ENCODE measurements at regions not wholly inside any gene's neighbourhood (a gene's known extent, or its start where the extent isn't known, plus 50 kb on each side); places are given as distances from the start of the nearest gene placed in this dataset.
"Not testable (repeated sequence)": the region's sequence is repeated elsewhere in the genome, so short reads cannot be mapped to it uniquely, and the experiment has no call there.

DNA sequence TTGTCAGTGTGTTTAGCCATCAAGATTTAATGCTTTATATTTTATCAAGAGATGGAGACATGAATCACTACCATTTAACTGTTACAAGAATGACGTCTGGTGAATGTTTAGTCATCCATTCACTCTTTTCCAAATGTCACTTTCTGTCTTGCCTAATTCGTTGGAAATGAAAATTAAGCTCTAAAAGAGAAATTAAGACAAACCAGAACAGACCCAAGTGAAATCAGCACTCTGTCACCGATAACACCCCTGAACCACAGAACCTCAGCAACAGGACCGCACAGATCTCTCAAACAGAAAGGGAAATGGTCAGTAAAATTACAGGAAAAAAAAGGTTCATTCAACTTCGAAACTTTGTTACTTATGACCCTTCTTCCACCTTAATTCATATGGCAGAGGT lies 320.9 kb downstream of the BCL2L11 start:
- TF ChIP-seq POLR2AphosphoS5, CTCF, POLR2A (IDR thresholded peaks at IDR 0.05): not testable (repeated sequence)

Data from stomach (tissue), 4 donors.